ENCODE measurements at regions not wholly inside any gene's neighbourhood (a gene's known extent, or its start where the extent isn't known, plus 50 kb on each side); places are given as distances from the start of the nearest gene placed in this dataset.
A peak's percentile ranks its signal among the peaks of the same experiment; 100 is the strongest.

GRCh38 chr2:43012966-43013365 is 213.4 kb downstream of the ZFP36L2 start:
- Histone ChIP-seq H3K4me3 (ENCODE audit: low read depth, low read length) (no peak overlapping the region), H3K4me1 (ENCODE audit: control insufficient read depth, insufficient read depth, low read length) (peaks cover 1% of the 10 kb centered on the region), H3K27ac (ENCODE audit: low read depth, low read length) (no peak overlapping the region), H3K27me3 (ENCODE audit: control insufficient read depth, insufficient read depth, low read length) (no peaks in the 10 kb centered on the region), H3K36me3 (ENCODE audit: control insufficient read depth, insufficient read depth, low read length) (no peaks in the 10 kb centered on the region), H3K9me3 (ENCODE audit: control insufficient read depth, insufficient read depth, low read length) (no peaks in the 10 kb centered on the region)
- no peak for DNase-seq (ENCODE audit: low read depth in 4 of 6, low spot score in 6 of 6)
- WGBS (ENCODE audit: insufficient coverage), result no CpG with 5 or more reads among the region's 2 CpGs

GRCh38 chr2:43011158-43011491 is 215.3 kb downstream of the ZFP36L2 start:
- 60% methylated on average over 1 of the region's 1 CpG for WGBS (ENCODE audit: insufficient coverage)
- Histone ChIP-seq H3K27ac (ENCODE audit: low read depth, low read length) (no peak overlapping the region), H3K36me3 (ENCODE audit: control insufficient read depth, insufficient read depth, low read length) (no peaks in the 10 kb centered on the region), H3K27me3 (ENCODE audit: control insufficient read depth, insufficient read depth, low read length) (no peaks in the 10 kb centered on the region), H3K4me3 (ENCODE audit: low read depth, low read length) (no peak overlapping the region), H3K9me3 (ENCODE audit: control insufficient read depth, insufficient read depth, low read length) (no peaks in the 10 kb centered on the region), H3K4me1 (ENCODE audit: control insufficient read depth, insufficient read depth, low read length) (peaks cover 9% of the 10 kb centered on the region)
- DNase-seq (ENCODE audit: low read depth in 4 of 6, low spot score in 6 of 6), result no peak

GRCh38 chr2:43010438-43011157 is 215.8 kb downstream of the ZFP36L2 start:
- no peak for DNase-seq (ENCODE audit: low read depth in 4 of 6, low spot score in 6 of 6)
- H3K27me3 ChIP-seq (ENCODE audit: control insufficient read depth, insufficient read depth, low read length), result no peaks in the 10 kb centered on the region
- H3K4me3 ChIP-seq (ENCODE audit: low read depth, low read length), result no peak overlapping the region
- no peaks in the 10 kb centered on the region for H3K36me3 ChIP-seq (ENCODE audit: control insufficient read depth, insufficient read depth, low read length)
- H3K4me1 ChIP-seq (ENCODE audit: control insufficient read depth, insufficient read depth, low read length), result peaks cover 15% of the 10 kb centered on the region
- no peaks in the 10 kb centered on the region for H3K9me3 ChIP-seq (ENCODE audit: control insufficient read depth, insufficient read depth, low read length)
- H3K27ac ChIP-seq (ENCODE audit: low read depth, low read length), result no peak overlapping the region
- WGBS (ENCODE audit: insufficient coverage), result 94% methylated on average over 2 of the region's 5 CpGs

GRCh38 chr2:43009448-43009847 is 217.0 kb downstream of the ZFP36L2 start:
- Histone ChIP-seq H3K4me1 (ENCODE audit: control insufficient read depth, insufficient read depth, low read length) (peaks cover 26% of the 10 kb centered on the region), H3K27me3 (ENCODE audit: control insufficient read depth, insufficient read depth, low read length) (no peaks in the 10 kb centered on the region), H3K36me3 (ENCODE audit: control insufficient read depth, insufficient read depth, low read length) (no peaks in the 10 kb centered on the region), H3K4me3 (ENCODE audit: low read depth, low read length) (no peak overlapping the region), H3K9me3 (ENCODE audit: control insufficient read depth, insufficient read depth, low read length) (no peaks in the 10 kb centered on the region), H3K27ac (ENCODE audit: low read depth, low read length) (no peak overlapping the region)
- no peak for DNase-seq (ENCODE audit: low read depth in 4 of 6, low spot score in 6 of 6)
- WGBS (ENCODE audit: insufficient coverage), result 91% methylated on average over 4 of the region's 5 CpGs

GRCh38 chr2:43008388-43008787 is 216.0 kb upstream of the HAAO start:
- no peaks in the 10 kb centered on the region for H3K36me3 ChIP-seq (ENCODE audit: control insufficient read depth, insufficient read depth, low read length)
- H3K27ac ChIP-seq (ENCODE audit: low read depth, low read length), result no peak overlapping the region
- no peak overlapping the region for H3K4me3 ChIP-seq (ENCODE audit: low read depth, low read length)
- H3K27me3 ChIP-seq (ENCODE audit: control insufficient read depth, insufficient read depth, low read length), result no peaks in the 10 kb centered on the region
- no peaks in the 10 kb centered on the region for H3K9me3 ChIP-seq (ENCODE audit: control insufficient read depth, insufficient read depth, low read length)
- WGBS (ENCODE audit: insufficient coverage), result 51% methylated on average over 2 of the region's 4 CpGs
- H3K4me1 ChIP-seq (ENCODE audit: control insufficient read depth, insufficient read depth, low read length), result peaks cover 27% of the 10 kb centered on the region
- DNase-seq (ENCODE audit: low read depth in 4 of 6, low spot score in 6 of 6), result no peak

GRCh38 chr2:43007901-43008300 is 215.5 kb upstream of the HAAO start:
- Histone ChIP-seq H3K4me1 (ENCODE audit: control insufficient read depth, insufficient read depth, low read length) (peaks cover 27% of the 10 kb centered on the region), H3K27me3 (ENCODE audit: control insufficient read depth, insufficient read depth, low read length) (no peaks in the 10 kb centered on the region), H3K36me3 (ENCODE audit: control insufficient read depth, insufficient read depth, low read length) (no peaks in the 10 kb centered on the region), H3K4me3 (ENCODE audit: low read depth, low read length) (no peak overlapping the region), H3K27ac (ENCODE audit: low read depth, low read length) (no peak overlapping the region), H3K9me3 (ENCODE audit: control insufficient read depth, insufficient read depth, low read length) (no peaks in the 10 kb centered on the region)
- DNase-seq (ENCODE audit: low read depth in 4 of 6, low spot score in 6 of 6), result no peak
- 94% methylated on average over 2 of the region's 2 CpGs for WGBS (ENCODE audit: insufficient coverage)

- no peak overlapping the region for H3K4me3 ChIP-seq (ENCODE audit: low read depth, low read length)
- DNase-seq (ENCODE audit: low read depth in 4 of 6, low spot score in 6 of 6), result no peak
- 87% methylated on average over 4 of the region's 5 CpGs for WGBS (ENCODE audit: insufficient coverage)
- H3K27me3 ChIP-seq (ENCODE audit: control insufficient read depth, insufficient read depth, low read length), result no peaks in the 10 kb centered on the region
- peaks cover 27% of the 10 kb centered on the region for H3K4me1 ChIP-seq (ENCODE audit: control insufficient read depth, insufficient read depth, low read length)
- no peaks in the 10 kb centered on the region for H3K36me3 ChIP-seq (ENCODE audit: control insufficient read depth, insufficient read depth, low read length)
- H3K27ac ChIP-seq (ENCODE audit: low read depth, low read length), result no peak overlapping the region
- H3K9me3 ChIP-seq (ENCODE audit: control insufficient read depth, insufficient read depth, low read length), result no peaks in the 10 kb centered on the region
These were observed 214.6 kb upstream of the HAAO start for GRCh38 chr2:43006834-43007543.

- H3K4me3 ChIP-seq (ENCODE audit: low read depth, low read length), result no peak overlapping the region
- H3K27ac ChIP-seq (ENCODE audit: low read depth, low read length), result peak overlapping the region; percentile 73
- H3K4me1 ChIP-seq (ENCODE audit: control insufficient read depth, insufficient read depth, low read length), result peaks cover 27% of the 10 kb centered on the region
- no peak for DNase-seq (ENCODE audit: low read depth in 4 of 6, low spot score in 6 of 6)
- H3K27me3 ChIP-seq (ENCODE audit: control insufficient read depth, insufficient read depth, low read length), result no peaks in the 10 kb centered on the region
- WGBS (ENCODE audit: insufficient coverage), result 93% methylated on average over 10 of the region's 13 CpGs
- H3K9me3 ChIP-seq (ENCODE audit: control insufficient read depth, insufficient read depth, low read length), result no peaks in the 10 kb centered on the region
- no peaks in the 10 kb centered on the region for H3K36me3 ChIP-seq (ENCODE audit: control insufficient read depth, insufficient read depth, low read length)
These were observed 213.8 kb upstream of the HAAO start for GRCh38 chr2:43005975-43006833.

- DNase-seq (ENCODE audit: low read depth in 4 of 6, low spot score in 6 of 6), result peak in 2 of 6 donors; percentile 57 to 64
- WGBS (ENCODE audit: insufficient coverage), result 41% methylated on average over 10 of the region's 15 CpGs
- Histone ChIP-seq H3K27me3 (ENCODE audit: control insufficient read depth, insufficient read depth, low read length) (no peaks in the 10 kb centered on the region), H3K9me3 (ENCODE audit: control insufficient read depth, insufficient read depth, low read length) (no peaks in the 10 kb centered on the region), H3K4me3 (ENCODE audit: low read depth, low read length) (no peak overlapping the region), H3K27ac (ENCODE audit: low read depth, low read length) (peak overlapping the region; percentile 73), H3K36me3 (ENCODE audit: control insufficient read depth, insufficient read depth, low read length) (no peaks in the 10 kb centered on the region), H3K4me1 (ENCODE audit: control insufficient read depth, insufficient read depth, low read length) (peaks cover 34% of the 10 kb centered on the region)
These were observed 213.0 kb upstream of the HAAO start for GRCh38 chr2:43005245-43005974.

Data from spinal cord (tissue), 9 donors.